ENCODE measurements at regions not wholly inside any gene's neighbourhood (a gene's known extent, or its start where the extent isn't known, plus 50 kb on each side); places are given as distances from the start of the nearest gene placed in this dataset.

DNA sequence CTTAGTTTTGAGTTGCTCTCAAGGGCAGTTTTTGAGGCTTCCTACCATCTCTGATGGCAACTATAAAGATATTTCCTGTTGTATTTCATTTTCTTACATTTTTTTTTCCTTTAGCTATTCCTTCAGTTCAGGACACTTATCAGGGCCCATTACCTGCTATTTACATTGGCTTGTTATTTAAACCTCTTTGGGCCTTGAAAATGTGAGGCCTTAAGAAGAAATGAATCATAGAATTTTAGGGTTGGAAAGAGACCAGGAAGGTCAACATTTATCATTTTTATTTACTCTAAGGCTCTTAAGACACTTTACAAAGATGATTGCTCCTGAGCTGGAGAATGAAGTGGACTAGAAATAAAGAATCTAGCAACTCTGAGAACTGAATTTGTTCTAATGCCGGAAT is 335.2 kb downstream of the DTWD2 start:
- Mint-ChIP-seq H3K27ac (no peak overlapping the region), H3K4me3 (no peak overlapping the region), H3K4me1 (no peaks in the 10 kb centered on the region), H3K9me3 (peaks cover 25% of the 10 kb centered on the region), H3K27me3 (ENCODE audit: insufficient read depth, low read depth, poor library complexity) (peaks cover 4% of the 10 kb centered on the region), H3K36me3 (ENCODE audit: low read depth) (peaks cover 24% of the 10 kb centered on the region)
- H3K9me2 ChIP-seq (ENCODE audit: insufficient read depth), result no peaks in the 10 kb centered on the region
- DNase-seq (ENCODE audit: low spot score), result no peak
- no peaks in the 10 kb centered on the region for H3K4me1 ChIP-seq (ENCODE audit: insufficient read depth)
- H4K20me1 ChIP-seq (replicated peaks; ENCODE audit: insufficient read depth), result no peaks in the 10 kb centered on the region
- H2AFZ ChIP-seq, result peak overlapping the region; percentile 72; the same call in 1 of the 2 replicates
- peaks cover 11% of the 10 kb centered on the region for H3K36me3 ChIP-seq (ENCODE audit: insufficient read depth)
- no peaks in the 10 kb centered on the region for H3K27me3 ChIP-seq (ENCODE audit: insufficient read depth)
- H3F3A ChIP-seq (replicated peaks; ENCODE audit: low read depth), result no peaks in the 10 kb centered on the region
- H3K4me3 ChIP-seq, result no peak overlapping the region
- no peak for ATAC-seq
- TF ChIP-seq ZNF462 (CRISPR knock-in tag; IDR thresholded peaks at IDR 0.05), result no peak
- no peak for TF ChIP-seq NANOG (IDR thresholded peaks at IDR 0.05; ENCODE audit: borderline replicate concordance)
- H3K79me2 ChIP-seq (replicated peaks; ENCODE audit: insufficient read depth), result no peaks in the 10 kb centered on the region
- H3K4me2 ChIP-seq, result no peak overlapping the region
- no peak overlapping the region for H3K27ac ChIP-seq (ENCODE audit: low read depth)

- H3K27ac ChIP-seq (ENCODE audit: low read depth), result no peak overlapping the region
- DNase-seq (ENCODE audit: low spot score) (no peak), ATAC-seq (no peak)
- H2AFZ ChIP-seq, result no peak overlapping the region
- no peaks in the 10 kb centered on the region for H3K27me3 ChIP-seq (ENCODE audit: insufficient read depth)
- H3K4me3 Mint-ChIP-seq, result no peak overlapping the region
- H3F3A ChIP-seq (replicated peaks; ENCODE audit: low read depth), result no peaks in the 10 kb centered on the region
- TF ChIP-seq, protein P1, sequence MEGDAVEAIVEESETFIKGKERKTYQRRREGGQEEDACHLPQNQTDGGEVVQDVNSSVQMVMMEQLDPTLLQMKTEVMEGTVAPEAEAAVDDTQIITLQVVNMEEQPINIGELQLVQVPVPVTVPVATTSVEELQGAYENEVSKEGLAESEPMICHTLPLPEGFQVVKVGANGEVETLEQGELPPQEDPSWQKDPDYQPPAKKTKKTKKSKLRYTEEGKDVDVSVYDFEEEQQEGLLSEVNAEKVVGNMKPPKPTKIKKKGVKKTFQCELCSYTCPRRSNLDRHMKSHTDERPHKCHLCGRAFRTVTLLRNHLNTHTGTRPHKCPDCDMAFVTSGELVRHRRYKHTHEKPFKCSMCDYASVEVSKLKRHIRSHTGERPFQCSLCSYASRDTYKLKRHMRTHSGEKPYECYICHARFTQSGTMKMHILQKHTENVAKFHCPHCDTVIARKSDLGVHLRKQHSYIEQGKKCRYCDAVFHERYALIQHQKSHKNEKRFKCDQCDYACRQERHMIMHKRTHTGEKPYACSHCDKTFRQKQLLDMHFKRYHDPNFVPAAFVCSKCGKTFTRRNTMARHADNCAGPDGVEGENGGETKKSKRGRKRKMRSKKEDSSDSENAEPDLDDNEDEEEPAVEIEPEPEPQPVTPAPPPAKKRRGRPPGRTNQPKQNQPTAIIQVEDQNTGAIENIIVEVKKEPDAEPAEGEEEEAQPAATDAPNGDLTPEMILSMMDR (conservative IDR thresholded peaks at IDR 0.05; ENCODE audit: low read depth in 2 of 2), result no peak
- no peak overlapping the region for H3K4me2 ChIP-seq
- peaks cover 3% of the 10 kb centered on the region; the same call in 2 of the 3 replicates for H3K9me3 Mint-ChIP-seq
- peaks cover 1% of the 10 kb centered on the region for H3K27me3 Mint-ChIP-seq (ENCODE audit: insufficient read depth, low read depth, poor library complexity)
- peaks cover 5% of the 10 kb centered on the region; the same call in 1 of the 3 replicates for H3K4me1 Mint-ChIP-seq
- peaks cover 2% of the 10 kb centered on the region; the same call in 2 of the 3 replicates for H3K36me3 Mint-ChIP-seq (ENCODE audit: low read depth)
- H3K27ac Mint-ChIP-seq, result no peak overlapping the region
- no peaks in the 10 kb centered on the region for H3K79me2 ChIP-seq (replicated peaks; ENCODE audit: insufficient read depth)
- H3K36me3 ChIP-seq (ENCODE audit: insufficient read depth), result no peaks in the 10 kb centered on the region
- H4K20me1 ChIP-seq (replicated peaks; ENCODE audit: insufficient read depth), result no peaks in the 10 kb centered on the region
- no peaks in the 10 kb centered on the region for H3K9me2 ChIP-seq (ENCODE audit: insufficient read depth)
- H3K4me1 ChIP-seq (ENCODE audit: insufficient read depth), result no peaks in the 10 kb centered on the region
- H3K4me3 ChIP-seq, result no peak overlapping the region
These were observed 337.3 kb downstream of the DTWD2 start for GRCh38 chr5:118651002-118651401.

Data from GM23338 (cell line).